ENCODE measurements at regions not wholly inside any gene's neighbourhood (a gene's known extent, or its start where the extent isn't known, plus 50 kb on each side); places are given as distances from the start of the nearest gene placed in this dataset.

DNA sequence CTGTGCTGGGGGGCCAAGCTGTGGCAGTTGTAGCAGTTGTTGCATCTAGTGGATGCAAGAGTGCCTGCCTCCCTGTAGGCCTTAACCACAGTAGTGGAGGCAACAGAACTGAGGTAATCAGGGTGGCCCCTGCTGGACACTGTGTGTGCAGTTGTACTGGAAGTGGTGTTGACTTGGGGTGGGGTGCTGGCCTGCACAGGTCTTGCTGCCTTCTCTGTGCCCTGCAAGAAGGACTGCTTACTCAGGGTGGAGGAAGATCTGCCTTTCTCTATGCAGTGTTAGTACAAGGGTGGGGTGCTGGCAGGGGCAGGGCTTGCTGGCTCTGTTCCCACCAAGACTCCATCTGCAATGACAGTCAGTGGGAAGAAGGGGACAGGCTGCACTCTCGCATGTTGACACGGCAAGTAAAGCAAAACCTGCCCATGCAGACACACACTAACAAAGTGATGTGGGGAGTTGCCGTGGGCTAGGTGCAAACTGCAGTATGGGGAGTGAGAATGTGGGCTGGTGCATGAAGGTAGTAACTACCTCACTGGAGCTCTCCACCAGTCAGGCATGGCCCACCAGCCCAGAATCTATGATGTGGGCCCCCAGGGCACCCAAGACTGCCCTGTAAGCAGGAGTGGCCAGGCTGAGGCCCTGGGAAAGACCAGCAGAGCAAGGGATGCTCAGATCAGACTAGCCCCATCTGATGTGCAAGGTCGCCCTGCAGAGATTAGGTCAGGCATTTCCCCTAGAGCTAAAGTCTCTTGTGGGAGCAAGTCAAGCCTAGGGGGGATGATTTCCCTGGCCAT lies 594.9 kb downstream of the TECRL start:
- Histone ChIP-seq H3K9me3 (no peaks in the 10 kb centered on the region), H3K27me3 (no peaks in the 10 kb centered on the region), H3K36me3 (no peaks in the 10 kb centered on the region), H3K4me1 (ENCODE audit: insufficient read depth) (no peaks in the 10 kb centered on the region), H3K4me3 (no peak overlapping the region), H3K27ac (no peak overlapping the region)
- intact Hi-C loops (cut with DNase I) = no loop called here
- WGBS, 3 donors = 94 to 96% (median 95%) methylated on average over 4 of the region's 4 CpGs
- DNase-seq = no peak
- no peak for TF ChIP-seq POLR2A (IDR thresholded peaks at IDR 0.05)
- TF ChIP-seq, protein P1, sequence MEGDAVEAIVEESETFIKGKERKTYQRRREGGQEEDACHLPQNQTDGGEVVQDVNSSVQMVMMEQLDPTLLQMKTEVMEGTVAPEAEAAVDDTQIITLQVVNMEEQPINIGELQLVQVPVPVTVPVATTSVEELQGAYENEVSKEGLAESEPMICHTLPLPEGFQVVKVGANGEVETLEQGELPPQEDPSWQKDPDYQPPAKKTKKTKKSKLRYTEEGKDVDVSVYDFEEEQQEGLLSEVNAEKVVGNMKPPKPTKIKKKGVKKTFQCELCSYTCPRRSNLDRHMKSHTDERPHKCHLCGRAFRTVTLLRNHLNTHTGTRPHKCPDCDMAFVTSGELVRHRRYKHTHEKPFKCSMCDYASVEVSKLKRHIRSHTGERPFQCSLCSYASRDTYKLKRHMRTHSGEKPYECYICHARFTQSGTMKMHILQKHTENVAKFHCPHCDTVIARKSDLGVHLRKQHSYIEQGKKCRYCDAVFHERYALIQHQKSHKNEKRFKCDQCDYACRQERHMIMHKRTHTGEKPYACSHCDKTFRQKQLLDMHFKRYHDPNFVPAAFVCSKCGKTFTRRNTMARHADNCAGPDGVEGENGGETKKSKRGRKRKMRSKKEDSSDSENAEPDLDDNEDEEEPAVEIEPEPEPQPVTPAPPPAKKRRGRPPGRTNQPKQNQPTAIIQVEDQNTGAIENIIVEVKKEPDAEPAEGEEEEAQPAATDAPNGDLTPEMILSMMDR (IDR thresholded peaks at IDR 0.05) = no peak
- TF ChIP-seq EP300 (IDR thresholded peaks at IDR 0.05) = no peak

DNA sequence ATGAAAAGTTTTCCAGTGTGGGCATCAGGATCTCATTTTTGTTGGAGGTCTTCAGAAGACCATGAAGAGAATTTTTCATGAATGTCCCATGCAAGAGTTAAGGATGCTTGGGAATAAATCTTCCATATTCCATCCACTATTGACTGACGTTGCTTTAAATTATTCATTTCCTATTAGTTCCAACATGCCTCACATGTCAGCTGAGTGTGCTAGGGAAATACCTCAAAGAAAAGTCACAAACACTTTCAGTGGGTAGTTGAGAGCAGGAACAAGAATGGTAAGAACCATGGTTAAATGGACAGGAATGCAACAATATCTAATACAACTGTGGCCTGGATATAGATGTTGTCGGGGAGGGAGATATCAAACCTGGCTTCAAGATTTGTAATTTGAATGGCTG lies 610.1 kb downstream of the TECRL start:
- no peaks in the 10 kb centered on the region for H3K27me3 ChIP-seq
- 45 to 89% (median 81%) methylated on average over 2 of the region's 2 CpGs for WGBS, 3 donors
- intact Hi-C loops (cut with DNase I) = no loop called here
- no peaks in the 10 kb centered on the region for H3K4me1 ChIP-seq (ENCODE audit: insufficient read depth)
- DNase-seq = no peak
- no peaks in the 10 kb centered on the region for H3K9me3 ChIP-seq
- H3K4me3 ChIP-seq = no peak overlapping the region
- TF ChIP-seq EP300 (IDR thresholded peaks at IDR 0.05) (no peak), POLR2A (IDR thresholded peaks at IDR 0.05) (no peak)
- TF ChIP-seq, protein P1 (IDR thresholded peaks at IDR 0.05) = no peak
- H3K36me3 ChIP-seq = no peaks in the 10 kb centered on the region
- H3K27ac ChIP-seq = no peak overlapping the region

DNA sequence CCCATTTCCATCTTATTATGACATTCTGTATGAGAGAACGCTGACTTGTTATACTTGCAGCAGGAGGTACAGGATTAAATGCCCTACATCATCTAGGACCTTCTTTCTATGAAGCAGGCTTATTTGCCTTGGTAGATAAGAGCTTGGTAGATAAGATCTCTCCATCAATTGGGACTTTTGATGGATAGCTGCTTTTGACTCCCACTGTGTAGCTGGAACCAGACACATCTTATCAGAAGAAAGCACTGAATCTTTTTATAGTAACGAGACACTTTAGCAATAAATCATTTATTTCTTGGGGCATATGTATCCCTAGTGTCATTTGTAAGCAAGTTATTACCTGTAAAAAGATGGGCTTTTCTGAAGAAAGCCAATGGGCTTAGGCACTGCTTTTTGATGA lies 613.9 kb downstream of the TECRL start:
- no peak overlapping the region for H3K27ac ChIP-seq
- H3K4me3 ChIP-seq = no peak overlapping the region
- intact Hi-C loops (cut with DNase I) = no loop called here
- no peaks in the 10 kb centered on the region for H3K36me3 ChIP-seq
- TF ChIP-seq POLR2A (IDR thresholded peaks at IDR 0.05) = no peak
- no peak for TF ChIP-seq EP300 (IDR thresholded peaks at IDR 0.05)
- TF ChIP-seq, protein P1 (IDR thresholded peaks at IDR 0.05) = no peak
- H3K4me1 ChIP-seq (ENCODE audit: insufficient read depth) = no peaks in the 10 kb centered on the region
- whole genome bisulfite sequencing, 3 donors = 38 to 42% (median 41%) methylated on average over 2 of the region's 2 CpGs
- H3K27me3 ChIP-seq = no peaks in the 10 kb centered on the region
- H3K9me3 ChIP-seq = no peaks in the 10 kb centered on the region
- no peak for DNase-seq

DNA sequence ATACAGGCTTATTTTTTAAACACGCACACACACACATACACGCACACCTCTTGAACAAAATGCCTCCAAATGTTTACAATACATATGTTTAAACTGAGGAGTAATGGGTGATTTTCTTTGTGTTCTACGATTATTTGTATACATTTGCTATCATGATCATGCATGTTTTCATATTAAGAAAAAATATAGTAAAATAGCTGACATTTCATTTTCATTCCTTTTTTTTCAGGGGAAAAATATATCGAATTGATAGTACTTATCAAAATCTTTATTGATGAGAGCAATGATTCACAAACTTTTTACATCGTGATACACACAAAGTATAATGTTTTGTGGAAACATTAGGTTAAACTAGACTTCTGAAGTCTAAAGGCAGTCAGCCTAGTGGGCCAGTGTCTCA lies 618.9 kb downstream of the TECRL start:
- Histone ChIP-seq H3K4me1 (ENCODE audit: insufficient read depth) (no peaks in the 10 kb centered on the region), H3K4me3 (no peak overlapping the region), H3K27me3 (no peaks in the 10 kb centered on the region), H3K36me3 (no peaks in the 10 kb centered on the region), H3K27ac (no peak overlapping the region), H3K9me3 (no peaks in the 10 kb centered on the region)
- 80 to 85% (median 83%) methylated on average over 5 of the region's 5 CpGs for WGBS, 3 donors
- intact Hi-C loops (cut with DNase I) = no loop called here
- TF ChIP-seq, protein P1 (IDR thresholded peaks at IDR 0.05) = no peak
- no peak for TF ChIP-seq EP300 (IDR thresholded peaks at IDR 0.05)
- TF ChIP-seq POLR2A (IDR thresholded peaks at IDR 0.05) = no peak
- DNase-seq = no peak

Data from ovary (tissue), 7 donors.